ENCODE measurements at regions not wholly inside any gene's neighbourhood (a gene's known extent, or its start where the extent isn't known, plus 50 kb on each side); places are given as distances from the start of the nearest gene placed in this dataset.

DNA sequence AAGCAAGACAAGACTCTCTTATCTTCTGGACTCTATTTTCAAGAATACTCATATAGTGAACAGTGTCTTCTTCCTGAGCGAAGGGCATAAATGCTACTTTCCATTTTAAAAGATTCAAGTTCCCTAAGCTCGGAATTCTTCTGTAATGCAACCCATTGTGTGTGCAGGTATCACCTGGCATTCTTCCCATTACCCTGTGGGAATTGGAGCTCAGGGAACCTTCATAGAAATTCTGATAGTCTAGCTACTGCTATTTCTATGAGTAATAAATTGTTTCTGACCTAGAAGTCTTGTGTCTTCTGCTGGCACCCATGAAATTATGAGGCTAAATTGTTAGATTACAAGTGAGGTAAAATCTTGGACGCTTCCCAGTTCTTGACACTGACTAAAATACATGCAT, 324.1 kb upstream of the DIPK2B start:
- H3K36me3 ChIP-seq, result no peaks in the 10 kb centered on the region
- no peak overlapping the region for H3K27ac ChIP-seq
- H3K27me3 ChIP-seq, result no peaks in the 10 kb centered on the region
- WGBS, 2 donors, result 81 to 96% methylated on average over 3 of the region's 3 CpGs
- DNase-seq, result no peak
- H3K9me3 ChIP-seq, result no peaks in the 10 kb centered on the region
- ATAC-seq (ENCODE audit: low FRiP score in 2 of 2), result no peak
- no peak overlapping the region for H3K4me3 ChIP-seq
- TF ChIP-seq POLR2A (IDR thresholded peaks at IDR 0.05) (no peak), EP300 (IDR thresholded peaks at IDR 0.05) (no peak), POLR2AphosphoS5 (IDR thresholded peaks at IDR 0.05) (no peak)
- H3K4me1 ChIP-seq, result no peaks in the 10 kb centered on the region

GRCh38 chrX:45524296-45524695, 323.6 kb upstream of the DIPK2B start:
- H3K9me3 ChIP-seq, result no peaks in the 10 kb centered on the region
- no peak overlapping the region for H3K4me3 ChIP-seq
- no peak overlapping the region for H3K27ac ChIP-seq
- TF ChIP-seq POLR2AphosphoS5 (IDR thresholded peaks at IDR 0.05), result no peak
- TF ChIP-seq CTCF (IDR thresholded peaks at IDR 0.05), result no peak
- TF ChIP-seq EP300 (IDR thresholded peaks at IDR 0.05), result no peak
- TF ChIP-seq POLR2A (IDR thresholded peaks at IDR 0.05), result no peak
- ATAC-seq (ENCODE audit: low FRiP score in 2 of 2), result no peak
- no peaks in the 10 kb centered on the region for H3K36me3 ChIP-seq
- H3K27me3 ChIP-seq, result no peaks in the 10 kb centered on the region
- DNase-seq, result no peak
- no peaks in the 10 kb centered on the region for H3K4me1 ChIP-seq
- 88 to 93% methylated on average over 1 of the region's 1 CpG for WGBS, 2 donors

DNA sequence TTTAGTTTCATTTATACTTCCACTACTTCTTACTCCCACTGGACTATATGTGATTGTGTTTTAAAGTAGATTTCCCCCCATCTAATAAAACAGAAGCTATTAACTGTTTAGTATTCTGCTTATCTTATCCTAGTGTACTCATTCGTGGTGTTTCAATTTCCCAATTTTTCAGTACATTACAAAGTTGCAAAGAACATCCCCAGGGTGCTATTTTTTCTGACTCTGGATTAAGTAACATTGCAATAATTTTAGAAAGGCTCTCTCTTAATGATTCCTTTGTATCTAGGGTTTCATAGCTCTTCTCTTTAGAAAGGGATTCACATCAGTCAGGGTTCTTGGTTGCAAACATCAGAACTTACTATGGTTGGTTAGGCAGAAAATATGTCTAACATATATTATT, 317.9 kb upstream of the DIPK2B start:
- Histone ChIP-seq H3K27ac (no peak overlapping the region), H3K36me3 (no peaks in the 10 kb centered on the region), H3K4me3 (no peak overlapping the region), H3K9me3 (no peaks in the 10 kb centered on the region), H3K4me1 (peaks cover 0 to 17% (median 0%) of the 10 kb centered on the region in 4 donors), H3K27me3 (no peaks in the 10 kb centered on the region)
- TF ChIP-seq POLR2AphosphoS5 (IDR thresholded peaks at IDR 0.05) (no peak), POLR2A (IDR thresholded peaks at IDR 0.05) (no peak), CTCF (IDR thresholded peaks at IDR 0.05) (no peak), EP300 (IDR thresholded peaks at IDR 0.05) (no peak)
- WGBS, 2 donors, result 45 to 67% methylated on average over 1 of the region's 1 CpG
- DNase-seq, result no peak
- no peak for ATAC-seq (ENCODE audit: low FRiP score in 2 of 2)

DNA sequence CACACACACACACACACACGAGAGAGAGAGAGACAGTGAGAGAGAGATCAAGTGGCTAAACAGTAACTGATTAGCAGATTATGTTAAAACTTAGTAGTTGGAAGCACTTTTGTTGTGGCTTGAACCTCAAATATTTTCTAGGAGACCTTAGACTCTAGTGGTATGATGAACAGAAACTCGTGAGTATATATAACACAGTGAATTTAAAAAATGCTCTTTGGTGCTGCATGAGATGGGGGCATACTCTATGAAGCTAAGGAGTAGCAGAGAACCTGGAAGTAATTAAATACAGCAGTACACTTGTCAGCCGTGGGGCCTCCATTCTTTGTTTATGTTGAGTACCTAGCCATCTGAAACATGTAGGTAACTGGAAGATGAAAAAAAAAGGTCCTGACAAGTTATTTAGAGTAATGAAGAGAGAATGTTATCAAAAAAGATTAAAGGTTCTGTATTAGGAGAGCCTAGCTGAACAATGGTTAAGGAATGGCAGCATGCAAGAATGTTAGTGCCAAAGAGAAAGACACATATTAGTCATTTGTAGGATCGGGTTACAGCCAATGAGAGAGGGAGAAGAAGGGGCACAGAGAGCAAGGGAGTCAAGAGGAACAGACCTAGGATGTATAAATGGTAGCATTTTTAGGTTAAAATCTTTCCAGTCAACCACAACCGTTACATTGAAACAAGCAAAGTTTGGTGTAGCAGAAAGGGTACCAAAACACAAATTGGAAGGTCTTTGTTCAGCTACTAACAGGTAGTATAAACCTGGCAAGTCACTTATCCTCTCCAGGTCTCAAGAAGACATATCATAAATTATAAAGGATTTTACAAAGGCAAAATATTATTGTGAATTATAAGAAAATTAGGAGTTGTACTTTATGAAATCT, 316.7 kb upstream of the DIPK2B start:
- no peaks in the 10 kb centered on the region for H3K9me3 ChIP-seq
- DNase-seq (no peak), ATAC-seq (ENCODE audit: low FRiP score in 2 of 2) (no peak)
- TF ChIP-seq CTCF (IDR thresholded peaks at IDR 0.05) (no peak), POLR2AphosphoS5 (IDR thresholded peaks at IDR 0.05) (no peak), EP300 (IDR thresholded peaks at IDR 0.05) (no peak), POLR2A (IDR thresholded peaks at IDR 0.05) (no peak)
- 52 to 69% methylated on average over 5 of the region's 5 CpGs for WGBS, 2 donors
- H3K4me3 ChIP-seq, result no peak overlapping the region
- H3K27me3 ChIP-seq, result no peaks in the 10 kb centered on the region
- peaks cover 0 to 17% (median 0%) of the 10 kb centered on the region in 4 donors for H3K4me1 ChIP-seq
- H3K27ac ChIP-seq, result no peak overlapping the region
- H3K36me3 ChIP-seq, result no peaks in the 10 kb centered on the region

DNA sequence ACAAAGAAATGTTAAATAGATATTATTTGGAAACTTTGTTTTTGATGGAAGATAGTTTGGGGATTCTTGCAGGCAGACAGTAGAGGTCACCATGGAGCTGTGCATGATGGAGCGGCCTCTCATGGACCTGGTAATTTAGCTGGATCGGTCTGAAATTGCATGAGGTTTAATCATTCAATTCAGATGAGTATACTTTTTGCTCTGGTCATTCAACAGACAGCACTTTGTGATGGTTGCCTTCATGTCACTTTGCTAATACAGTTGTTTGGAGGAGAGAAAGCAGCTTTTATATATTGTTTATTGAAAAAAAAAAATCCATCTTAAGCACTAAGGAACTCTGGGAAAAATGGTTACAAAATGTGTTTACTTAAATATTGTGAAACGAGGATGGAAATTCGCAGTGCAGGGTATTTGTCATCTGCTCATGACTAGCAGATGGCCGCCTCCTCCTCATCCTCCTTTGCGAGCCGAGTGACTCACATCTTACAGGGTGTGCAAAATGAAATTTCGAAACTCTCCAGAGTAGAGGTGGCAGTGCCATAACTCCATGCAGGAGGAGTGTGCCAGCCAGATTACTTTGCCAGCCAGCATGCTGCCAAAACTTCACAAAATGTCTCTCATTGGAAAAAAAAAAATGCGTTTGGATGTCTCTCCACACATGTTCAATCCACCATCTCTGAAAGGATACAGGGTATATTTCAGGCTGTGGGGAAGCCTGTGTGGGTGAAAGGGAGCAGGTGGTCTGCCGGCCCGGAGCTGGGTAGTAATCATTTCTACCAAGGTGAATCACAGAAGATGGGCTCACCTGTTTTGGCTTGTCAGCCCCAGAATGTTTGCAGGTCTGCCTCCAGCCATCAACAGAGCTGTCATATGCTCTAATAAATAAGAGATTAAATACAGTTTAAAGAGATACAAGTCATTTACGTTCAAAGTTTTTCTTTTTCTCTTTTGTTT, 314.9 kb upstream of the DIPK2B start:
- Histone ChIP-seq H3K27ac (peak overlapping the region in 3 of 4 donors; percentile 27 to 46 (median 38)), H3K4me1 (peaks cover 0 to 17% (median 3%) of the 10 kb centered on the region in 4 donors), H3K4me3 (no peak overlapping the region), H3K27me3 (no peaks in the 10 kb centered on the region), H3K36me3 (no peaks in the 10 kb centered on the region), H3K9me3 (no peaks in the 10 kb centered on the region)
- peak in 1 of 2 donors; percentile 83 for DNase-seq
- no peak for TF ChIP-seq POLR2A (IDR thresholded peaks at IDR 0.05)
- peak; percentile 66 for TF ChIP-seq POLR2AphosphoS5 (IDR thresholded peaks at IDR 0.05)
- TF ChIP-seq EP300 (IDR thresholded peaks at IDR 0.05), result peak in 1 of 4 donors; percentile 82
- peak; percentile 15 to 46 (median 32) for TF ChIP-seq CTCF (IDR thresholded peaks at IDR 0.05)
- peak; percentile 83 to 93 for ATAC-seq (ENCODE audit: low FRiP score in 2 of 2)
- WGBS, 2 donors, result 40 to 46% methylated on average over 11 to 12 of the region's 12 CpGs
